WERI-Rb-1 (cell line): ENCODE measurements at regions not wholly inside any gene's neighbourhood (a gene's known extent, or its start where the extent isn't known, plus 50 kb on each side); places are given as distances from the start of the nearest gene placed in this dataset.

Experiments
- DNase-seq: peaks from one replicate; pipeline ENCODE4 v3.0.0-alpha.2; 2020
- H3K27ac ChIP-seq: fragments of 250-450 bp; sonication (Bioruptor Pico); 2 replicates; pipeline ENCODE4 v1.5.1; 2020; ENCODE audit warnings: mild to moderate bottlenecking, moderate library complexity
- H3K27me3 ChIP-seq: fragments of 250-450 bp; sonication (Bioruptor Pico); 2 replicates; pipeline ENCODE4 v1.5.1; 2021; ENCODE audit warnings: mild to moderate bottlenecking, low read depth, moderate library complexity; ENCODE audit not compliant: insufficient read depth, severe bottlenecking
- H3K36me3 ChIP-seq: fragments of 250-450 bp; sonication (Bioruptor Pico); 2 replicates; pipeline ENCODE4 v1.5.1; 2020; ENCODE audit warnings: mild to moderate bottlenecking, moderate library complexity
- H3K4me3 ChIP-seq: 2 replicates; pipeline ENCODE4 v1.5.1; 2011; ENCODE audit warnings: low read depth, mild to moderate bottlenecking, control low read depth, low read length
- H3K9me3 ChIP-seq: fragments of 250-450 bp; sonication (Bioruptor Pico); 2 replicates; pipeline ENCODE4 v1.5.1; 2021; ENCODE audit warnings: mild to moderate bottlenecking, moderate library complexity; ENCODE audit not compliant: severe bottlenecking
- TF ChIP-seq, protein P1 (sequence below): IDR thresholded peaks from 2 replicates; pipeline ENCODE4 v1.5.1; 2011; ENCODE audit warnings: low read depth, mild to moderate bottlenecking, control low read depth, inconsistent platforms, low read length

DNA sequence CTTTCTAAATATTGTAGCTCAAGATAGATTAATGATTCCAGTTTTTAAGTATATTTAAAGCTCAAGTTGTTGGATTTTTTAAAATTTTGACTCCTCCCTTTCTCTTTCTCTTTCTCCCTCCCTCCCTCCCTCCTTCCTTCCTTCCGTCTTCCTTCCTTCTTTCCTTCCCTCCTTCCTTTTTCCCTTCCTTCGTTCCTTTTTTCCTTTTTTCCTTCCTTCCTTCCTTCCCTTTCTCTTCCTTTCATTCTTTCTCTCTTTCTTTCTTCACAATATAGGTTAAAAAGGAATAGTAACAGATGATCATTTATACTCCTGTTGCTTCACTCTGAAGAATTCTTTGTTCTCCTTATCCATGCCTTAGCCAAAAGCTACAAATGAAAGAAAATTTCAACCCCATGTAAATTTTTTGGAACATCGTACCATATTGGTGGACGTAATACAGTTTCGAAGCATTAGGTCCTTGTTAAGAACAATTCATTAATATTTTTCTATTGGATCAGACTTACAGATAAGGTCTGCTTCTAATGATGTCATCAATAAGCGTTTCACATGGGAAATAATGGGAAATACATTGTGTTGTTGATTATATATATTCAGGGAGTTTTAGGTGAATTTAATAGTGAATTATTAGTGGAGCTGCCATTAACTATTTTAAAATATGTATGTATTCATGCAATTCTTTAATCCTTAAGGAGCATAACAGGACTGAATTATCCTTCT lies 139.6 kb upstream of the SLC35B3 start:
- Histone ChIP-seq H3K36me3 (no peaks in the 10 kb centered on the region), H3K27me3 (peaks cover 7% of the 10 kb centered on the region), H3K9me3 (no peaks in the 10 kb centered on the region), H3K27ac (no peak overlapping the region), H3K4me3 (no peak overlapping the region)
- DNase-seq, result no peak
- TF ChIP-seq, protein P1, sequence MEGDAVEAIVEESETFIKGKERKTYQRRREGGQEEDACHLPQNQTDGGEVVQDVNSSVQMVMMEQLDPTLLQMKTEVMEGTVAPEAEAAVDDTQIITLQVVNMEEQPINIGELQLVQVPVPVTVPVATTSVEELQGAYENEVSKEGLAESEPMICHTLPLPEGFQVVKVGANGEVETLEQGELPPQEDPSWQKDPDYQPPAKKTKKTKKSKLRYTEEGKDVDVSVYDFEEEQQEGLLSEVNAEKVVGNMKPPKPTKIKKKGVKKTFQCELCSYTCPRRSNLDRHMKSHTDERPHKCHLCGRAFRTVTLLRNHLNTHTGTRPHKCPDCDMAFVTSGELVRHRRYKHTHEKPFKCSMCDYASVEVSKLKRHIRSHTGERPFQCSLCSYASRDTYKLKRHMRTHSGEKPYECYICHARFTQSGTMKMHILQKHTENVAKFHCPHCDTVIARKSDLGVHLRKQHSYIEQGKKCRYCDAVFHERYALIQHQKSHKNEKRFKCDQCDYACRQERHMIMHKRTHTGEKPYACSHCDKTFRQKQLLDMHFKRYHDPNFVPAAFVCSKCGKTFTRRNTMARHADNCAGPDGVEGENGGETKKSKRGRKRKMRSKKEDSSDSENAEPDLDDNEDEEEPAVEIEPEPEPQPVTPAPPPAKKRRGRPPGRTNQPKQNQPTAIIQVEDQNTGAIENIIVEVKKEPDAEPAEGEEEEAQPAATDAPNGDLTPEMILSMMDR, result no peak

DNA sequence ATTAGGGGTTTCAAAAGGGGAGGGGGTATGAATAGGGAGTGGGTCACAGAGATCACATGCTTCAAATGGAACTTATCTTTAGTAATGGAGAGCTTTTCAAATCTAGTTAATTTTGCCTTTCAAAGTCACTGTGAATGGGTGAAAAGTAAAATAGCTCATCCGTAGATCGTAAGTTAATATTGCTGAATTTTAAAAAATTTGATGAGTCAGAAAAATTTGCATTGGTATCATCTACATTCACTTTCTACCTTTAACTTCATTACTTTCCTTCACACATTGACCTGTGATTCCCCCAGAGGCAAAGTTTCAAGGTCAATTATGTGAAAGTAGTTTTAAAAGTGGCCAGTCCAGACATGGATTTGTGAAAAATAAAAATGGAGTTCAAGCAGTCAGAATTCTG lies 139.0 kb upstream of the SLC35B3 start:
- H3K4me3 ChIP-seq, result no peak overlapping the region
- TF ChIP-seq, protein P1, result no peak
- no peak overlapping the region for H3K27ac ChIP-seq
- DNase-seq, result no peak
- peaks cover 4% of the 10 kb centered on the region for H3K27me3 ChIP-seq
- no peaks in the 10 kb centered on the region for H3K9me3 ChIP-seq
- no peaks in the 10 kb centered on the region for H3K36me3 ChIP-seq

- no peak overlapping the region for H3K27ac ChIP-seq
- no peak for DNase-seq
- TF ChIP-seq, protein P1, result no peak
- H3K9me3 ChIP-seq, result no peaks in the 10 kb centered on the region
- no peak overlapping the region for H3K4me3 ChIP-seq
- peaks cover 4% of the 10 kb centered on the region for H3K27me3 ChIP-seq
- no peaks in the 10 kb centered on the region for H3K36me3 ChIP-seq
These were observed 135.0 kb upstream of the SLC35B3 start for GRCh38 chr6:8570256-8570920.

DNA sequence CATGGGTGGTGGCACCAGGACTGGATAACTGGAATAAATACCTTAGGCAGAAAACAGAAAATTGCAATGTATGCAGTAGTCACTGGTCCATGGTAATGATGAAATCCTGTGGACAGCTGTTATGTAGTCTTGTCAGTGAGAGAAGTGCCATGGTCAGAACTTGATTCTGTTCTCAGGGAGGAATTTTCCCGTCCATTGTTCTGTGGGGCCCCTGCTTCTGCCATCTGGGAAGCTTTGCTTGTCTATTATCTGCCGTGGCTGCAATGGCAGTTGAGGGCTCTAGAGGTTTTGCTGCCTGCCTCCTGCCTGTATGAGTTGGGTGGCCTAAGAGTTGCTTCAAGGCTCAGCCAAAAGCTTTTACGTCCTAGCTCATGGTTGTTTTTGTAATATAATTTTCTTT lies 126.8 kb upstream of the SLC35B3 start:
- no peaks in the 10 kb centered on the region for H3K27me3 ChIP-seq
- DNase-seq, result no peak
- TF ChIP-seq, protein P1, result no peak
- no peak overlapping the region for H3K27ac ChIP-seq
- H3K36me3 ChIP-seq, result no peaks in the 10 kb centered on the region
- H3K9me3 ChIP-seq, result no peaks in the 10 kb centered on the region
- no peak overlapping the region for H3K4me3 ChIP-seq

- TF ChIP-seq, protein P1, result no peak
- no peaks in the 10 kb centered on the region for H3K36me3 ChIP-seq
- no peak overlapping the region for H3K4me3 ChIP-seq
- H3K27me3 ChIP-seq, result no peaks in the 10 kb centered on the region
- H3K27ac ChIP-seq, result no peak overlapping the region
- no peak for DNase-seq
- H3K9me3 ChIP-seq, result no peaks in the 10 kb centered on the region
These were observed 123.6 kb upstream of the SLC35B3 start for GRCh38 chr6:8558953-8559352.
